GM19025 (cell line): ENCODE measurements at regions not wholly inside any gene's neighbourhood (a gene's known extent, or its start where the extent isn't known, plus 50 kb on each side); places are given as distances from the start of the nearest gene placed in this dataset.
A peak's percentile ranks its signal among the peaks of the same experiment; 100 is the strongest.

Source experiments
- ATAC-seq: cut with Tn5 transposase; IDR thresholded peaks from one replicate; pipeline ENCODE4 v1.9.1; 2021; ENCODE audit warnings: mild to moderate bottlenecking, low read depth, moderate library complexity; ENCODE audit not compliant: unreplicated experiment

DNA sequence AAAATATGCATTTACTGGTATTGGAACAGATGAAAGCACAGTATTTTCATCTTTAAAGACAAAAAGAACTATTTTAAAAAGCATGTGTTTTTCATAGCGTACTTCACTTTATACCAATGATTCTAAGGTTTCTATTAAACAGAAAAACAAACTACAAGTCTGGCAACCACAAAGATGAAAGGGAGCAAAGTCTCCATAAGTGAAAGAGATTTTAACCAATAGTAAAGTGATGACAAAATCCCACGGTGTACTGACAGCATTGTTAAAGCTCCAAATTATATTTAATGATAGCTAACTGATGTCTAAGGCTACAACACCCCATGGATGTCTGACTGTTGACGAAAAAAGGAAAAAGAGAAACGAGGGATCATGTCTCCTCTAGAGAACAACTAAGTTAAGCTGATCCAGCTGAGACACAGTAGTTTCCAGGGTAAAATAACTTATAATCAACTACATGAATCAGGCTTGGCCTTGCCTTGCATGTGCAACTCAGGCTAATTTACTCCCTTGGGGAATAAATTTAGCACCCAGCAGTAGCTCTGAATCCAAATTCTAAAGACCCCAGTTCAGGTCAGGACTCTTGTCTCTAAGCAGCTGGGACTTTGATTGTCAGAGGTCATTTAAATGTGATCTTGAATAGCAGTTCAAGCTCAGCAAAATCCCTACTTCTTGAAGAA is 56.0 kb upstream of the TAB2 start:
- ATAC-seq, result no peak

DNA sequence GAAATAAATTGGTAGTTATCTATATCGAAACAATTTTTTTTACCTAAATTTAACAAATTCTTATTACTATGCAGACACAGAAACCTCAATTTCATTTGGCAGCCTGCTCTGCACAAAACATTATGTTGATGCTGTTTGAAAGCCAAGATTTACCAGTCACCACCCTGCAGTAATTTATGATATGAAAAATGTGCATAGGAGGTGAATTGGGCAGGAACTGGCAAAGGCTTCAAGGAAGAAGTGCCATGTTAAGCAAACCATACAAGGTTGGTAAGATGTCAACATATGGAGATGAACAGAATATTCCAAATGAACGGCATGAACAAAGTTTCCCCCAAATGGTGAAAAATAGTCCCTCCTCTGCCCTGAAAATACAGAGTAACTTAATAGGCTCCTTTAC is 54.2 kb upstream of the TAB2 start:
- no peak for ATAC-seq

- ATAC-seq, result no peak
These were observed 52.9 kb upstream of the TAB2 start for GRCh38 chr6:149264629-149265028.

- no peak for ATAC-seq
These were observed 51.6 kb upstream of the TAB2 start for GRCh38 chr6:149265945-149266344.

DNA sequence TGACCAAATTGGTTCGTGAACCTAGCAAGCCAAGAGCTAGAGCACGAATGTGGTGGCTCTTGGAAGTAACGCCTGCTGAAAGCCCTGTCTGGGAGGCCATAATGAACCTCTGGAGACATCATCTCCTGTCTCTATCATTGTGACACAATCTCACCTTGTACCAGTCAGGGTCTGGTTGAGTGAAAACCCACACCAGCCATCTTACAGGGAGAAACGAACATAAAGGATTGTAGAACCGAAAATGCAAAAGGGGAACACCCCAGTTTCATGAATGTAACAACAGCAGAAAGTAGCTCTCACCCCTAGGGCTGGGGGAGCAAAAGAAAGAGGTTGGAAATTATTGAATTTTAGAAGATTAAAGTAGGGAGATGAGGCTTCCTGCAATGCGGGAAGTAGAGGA is 50.9 kb upstream of the TAB2 start:
- ATAC-seq, result peak; percentile 91

DNA sequence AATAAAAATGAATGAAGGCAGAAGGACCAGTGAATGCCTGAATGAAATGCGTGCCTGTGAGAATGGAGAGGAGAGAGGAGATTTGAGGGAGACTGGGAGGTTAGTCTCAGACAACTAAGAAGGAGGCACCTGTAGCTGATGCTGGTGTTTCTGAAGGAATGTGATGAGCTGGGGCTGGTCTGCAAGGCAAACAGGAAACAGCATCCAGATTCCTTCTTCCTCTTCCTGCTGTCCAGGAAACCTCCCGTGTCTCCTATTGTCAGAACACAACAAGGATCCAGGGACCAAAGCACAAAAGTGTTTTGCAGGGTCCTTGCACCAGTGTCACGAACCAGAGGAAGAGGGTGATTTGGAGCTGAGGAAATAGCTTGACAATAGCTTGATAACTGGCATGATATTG is 50.4 kb upstream of the TAB2 start:
- ATAC-seq, result no peak

DNA sequence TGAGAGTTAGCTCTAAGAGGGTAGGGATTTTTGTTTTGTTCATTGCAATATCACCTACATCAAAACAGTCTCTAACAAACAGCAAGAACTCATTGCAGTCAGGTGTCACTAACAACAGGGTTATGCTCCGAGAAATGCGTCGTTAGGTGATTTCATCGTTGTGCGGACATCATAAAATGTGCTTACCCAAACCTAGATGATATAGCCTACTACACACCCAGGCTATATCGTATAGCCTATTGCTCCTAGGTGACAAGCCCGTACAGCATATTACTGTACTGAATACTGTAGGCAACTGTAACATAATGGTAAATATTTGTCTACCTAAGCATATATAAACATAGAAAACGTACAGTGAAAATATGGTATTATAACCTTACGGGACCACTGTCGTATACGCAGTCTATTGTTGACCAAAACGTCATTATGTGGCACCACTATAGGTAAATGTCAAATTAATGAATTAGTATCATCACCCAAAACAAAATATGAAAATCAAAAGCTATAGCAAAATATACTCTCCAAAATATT is 49.9 kb upstream of the TAB2 start:
- ATAC-seq, result no peak
